TTC549 (cell line): ENCODE measurements at regions not wholly inside any gene's neighbourhood (a gene's known extent, or its start where the extent isn't known, plus 50 kb on each side); places are given as distances from the start of the nearest gene placed in this dataset.
"Not testable (repeated sequence)": the region's sequence is repeated elsewhere in the genome, so short reads cannot be mapped to it uniquely, and the experiment has no call there.

Source experiments
- FAIRE-seq: peaks from 2 replicates; lab custom pipeline; 2012; peaks lifted over from hg19 to GRCh38; lab: Jason Lieb, UNC

- FAIRE-seq = no peak
Measured at GRCh38 chr10:78438907-78439809, 405.5 kb downstream of the RPS24 start.

- no peak for FAIRE-seq
Measured at GRCh38 chr10:78441010-78441409, 407.3 kb downstream of the RPS24 start.

GRCh38 chr10:78441694-78442093 lies 408.0 kb downstream of the RPS24 start:
- FAIRE-seq = no peak

- FAIRE-seq = no peak
Measured at GRCh38 chr10:78442836-78443550, 409.3 kb downstream of the RPS24 start.

- FAIRE-seq = no peak
Measured at GRCh38 chr10:78443900-78444571, 410.4 kb downstream of the RPS24 start.

- FAIRE-seq = not testable (repeated sequence)
Measured at GRCh38 chr10:78444741-78445140, 411.1 kb downstream of the RPS24 start.

GRCh38 chr10:78445308-78445707 lies 411.6 kb downstream of the RPS24 start:
- FAIRE-seq = no peak

- no peak for FAIRE-seq
Measured at GRCh38 chr10:78448470-78448869, 414.8 kb downstream of the RPS24 start.

- FAIRE-seq = no peak
Measured at GRCh38 chr10:78448994-78449418, 415.3 kb downstream of the RPS24 start.

- FAIRE-seq = no peak
Measured at GRCh38 chr10:78449554-78449953, 415.9 kb downstream of the RPS24 start.

- no peak for FAIRE-seq
Measured at GRCh38 chr10:78450239-78450638, 416.6 kb downstream of the RPS24 start.

- FAIRE-seq = no peak
Measured at GRCh38 chr10:78450807-78451485, 417.3 kb downstream of the RPS24 start.

- FAIRE-seq = no peak
Measured at GRCh38 chr10:78451592-78451991, 417.9 kb downstream of the RPS24 start.

GRCh38 chr10:78454123-78454645 lies 420.5 kb downstream of the RPS24 start:
- no peak for FAIRE-seq

- FAIRE-seq = no peak
Measured at GRCh38 chr10:78455236-78455635, 421.6 kb downstream of the RPS24 start.

- no peak for FAIRE-seq
Measured at GRCh38 chr10:78455811-78456210, 422.1 kb downstream of the RPS24 start.

- FAIRE-seq = no peak
Measured at GRCh38 chr10:78456649-78457400, 423.2 kb downstream of the RPS24 start.

- no peak for FAIRE-seq
Measured at GRCh38 chr10:78457804-78458482, 424.3 kb downstream of the RPS24 start.

- FAIRE-seq = no peak
Measured at GRCh38 chr10:78458983-78459638, 425.4 kb downstream of the RPS24 start.

- no peak for FAIRE-seq
Measured at GRCh38 chr10:78459639-78460037, 426.0 kb downstream of the RPS24 start.
